ENCODE measurements at regions not wholly inside any gene's neighbourhood (a gene's known extent, or its start where the extent isn't known, plus 50 kb on each side); places are given as distances from the start of the nearest gene placed in this dataset.

- BruUV-seq (replicated peaks), result no TSS peak
- Mint-ChIP-seq H3K27me3 (ENCODE audit: insufficient read depth, unreplicated experiment) (peaks cover 8% of the 10 kb centered on the region), H3K4me1 (ENCODE audit: low read depth, unreplicated experiment) (peaks cover 7% of the 10 kb centered on the region), H3K27ac (ENCODE audit: unreplicated experiment) (no peak overlapping the region), H3K36me3 (ENCODE audit: insufficient read depth, unreplicated experiment) (no peaks in the 10 kb centered on the region), H3K9me3 (ENCODE audit: unreplicated experiment) (peaks cover 11% of the 10 kb centered on the region), H3K4me3 (ENCODE audit: unreplicated experiment) (no peak overlapping the region)
- H3K4me3 ChIP-seq (ENCODE audit: low read depth, low read length), result no peak overlapping the region
- no peaks in the 10 kb centered on the region for H3K36me3 ChIP-seq (ENCODE audit: control insufficient read depth, insufficient read depth, low read length)
- TF ChIP-seq, protein P1, sequence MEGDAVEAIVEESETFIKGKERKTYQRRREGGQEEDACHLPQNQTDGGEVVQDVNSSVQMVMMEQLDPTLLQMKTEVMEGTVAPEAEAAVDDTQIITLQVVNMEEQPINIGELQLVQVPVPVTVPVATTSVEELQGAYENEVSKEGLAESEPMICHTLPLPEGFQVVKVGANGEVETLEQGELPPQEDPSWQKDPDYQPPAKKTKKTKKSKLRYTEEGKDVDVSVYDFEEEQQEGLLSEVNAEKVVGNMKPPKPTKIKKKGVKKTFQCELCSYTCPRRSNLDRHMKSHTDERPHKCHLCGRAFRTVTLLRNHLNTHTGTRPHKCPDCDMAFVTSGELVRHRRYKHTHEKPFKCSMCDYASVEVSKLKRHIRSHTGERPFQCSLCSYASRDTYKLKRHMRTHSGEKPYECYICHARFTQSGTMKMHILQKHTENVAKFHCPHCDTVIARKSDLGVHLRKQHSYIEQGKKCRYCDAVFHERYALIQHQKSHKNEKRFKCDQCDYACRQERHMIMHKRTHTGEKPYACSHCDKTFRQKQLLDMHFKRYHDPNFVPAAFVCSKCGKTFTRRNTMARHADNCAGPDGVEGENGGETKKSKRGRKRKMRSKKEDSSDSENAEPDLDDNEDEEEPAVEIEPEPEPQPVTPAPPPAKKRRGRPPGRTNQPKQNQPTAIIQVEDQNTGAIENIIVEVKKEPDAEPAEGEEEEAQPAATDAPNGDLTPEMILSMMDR (IDR thresholded peaks at IDR 0.05; ENCODE audit: insufficient read depth in 1 of 2, low read depth in 1 of 2, low read length in 1 of 2, severe bottlenecking in 1 of 2, unreplicated experiment in 1 of 2), result no peak
- intact Hi-C loops (cut with micrococcal nuclease; ENCODE audit: unreplicated experiment), result no loop called here
- H3K9me3 ChIP-seq, result peaks cover 4% of the 10 kb centered on the region; the same call in 1 of the 2 replicates
- ChIA-PET POLR2A (no interaction called here), CTCF (no interaction called here)
- no peak for DNase-seq
- H3K27me3 ChIP-seq (replicated peaks; ENCODE audit: control insufficient read depth, insufficient read depth, low read length), result no peaks in the 10 kb centered on the region
- no peaks in the 10 kb centered on the region for H3K4me1 ChIP-seq
Measured at GRCh38 chr9:135289081-135289491, 190.5 kb upstream of the PPP1R26 start.

DNA sequence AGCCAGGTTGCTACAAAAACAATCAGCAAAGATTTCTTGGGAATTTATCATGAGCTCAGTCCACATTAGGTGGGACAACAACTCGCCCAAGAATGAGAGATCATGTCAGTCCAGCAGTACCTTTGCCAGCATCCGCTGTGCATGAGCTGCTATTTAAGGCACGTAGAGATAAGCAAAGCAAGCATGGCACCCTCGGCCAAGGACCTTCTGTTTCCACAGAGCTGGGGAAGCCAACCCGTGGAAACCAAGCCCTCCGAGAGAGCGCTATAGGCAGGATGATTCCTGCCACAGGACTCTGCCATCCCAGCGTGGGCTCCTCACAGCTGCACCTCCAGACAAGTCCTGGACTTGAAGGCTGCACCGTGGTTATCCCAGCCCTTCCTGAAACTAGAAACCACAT, 189.5 kb upstream of the PPP1R26 start:
- ChIA-PET POLR2A (no interaction called here), CTCF (no interaction called here)
- intact Hi-C loops (cut with micrococcal nuclease; ENCODE audit: unreplicated experiment), result no loop called here
- H3K27ac Mint-ChIP-seq (ENCODE audit: unreplicated experiment), result no peak overlapping the region
- Histone ChIP-seq H3K4me1 (no peaks in the 10 kb centered on the region), H3K9me3 (peaks cover 4% of the 10 kb centered on the region; the same call in 1 of the 2 replicates), H3K4me3 (ENCODE audit: low read depth, low read length) (no peak overlapping the region), H3K36me3 (ENCODE audit: control insufficient read depth, insufficient read depth, low read length) (no peaks in the 10 kb centered on the region), H3K27me3 (replicated peaks; ENCODE audit: control insufficient read depth, insufficient read depth, low read length) (no peaks in the 10 kb centered on the region)
- no peaks in the 10 kb centered on the region for H3K36me3 Mint-ChIP-seq (ENCODE audit: insufficient read depth, unreplicated experiment)
- H3K4me3 Mint-ChIP-seq (ENCODE audit: unreplicated experiment), result no peak overlapping the region
- peaks cover 11% of the 10 kb centered on the region for H3K9me3 Mint-ChIP-seq (ENCODE audit: unreplicated experiment)
- TF ChIP-seq, protein P1 (IDR thresholded peaks at IDR 0.05; ENCODE audit: insufficient read depth in 1 of 2, low read depth in 1 of 2, low read length in 1 of 2, severe bottlenecking in 1 of 2, unreplicated experiment in 1 of 2), result no peak
- BruUV-seq (replicated peaks), result no TSS peak
- DNase-seq, result no peak
- H3K4me1 Mint-ChIP-seq (ENCODE audit: low read depth, unreplicated experiment), result peaks cover 7% of the 10 kb centered on the region
- peaks cover 8% of the 10 kb centered on the region for H3K27me3 Mint-ChIP-seq (ENCODE audit: insufficient read depth, unreplicated experiment)

GRCh38 chr9:135290566-135290965, 189.0 kb upstream of the PPP1R26 start:
- DNase-seq, result no peak
- H3K36me3 ChIP-seq (ENCODE audit: control insufficient read depth, insufficient read depth, low read length), result no peaks in the 10 kb centered on the region
- no peaks in the 10 kb centered on the region for H3K4me1 ChIP-seq
- H3K9me3 Mint-ChIP-seq (ENCODE audit: unreplicated experiment), result peaks cover 11% of the 10 kb centered on the region
- BruUV-seq (replicated peaks), result no TSS peak
- H3K36me3 Mint-ChIP-seq (ENCODE audit: insufficient read depth, unreplicated experiment), result no peaks in the 10 kb centered on the region
- peaks cover 7% of the 10 kb centered on the region for H3K4me1 Mint-ChIP-seq (ENCODE audit: low read depth, unreplicated experiment)
- TF ChIP-seq, protein P1 (IDR thresholded peaks at IDR 0.05; ENCODE audit: insufficient read depth in 1 of 2, low read depth in 1 of 2, low read length in 1 of 2, severe bottlenecking in 1 of 2, unreplicated experiment in 1 of 2), result no peak
- no peak overlapping the region for H3K4me3 ChIP-seq (ENCODE audit: low read depth, low read length)
- H3K9me3 ChIP-seq, result peaks cover 4% of the 10 kb centered on the region; the same call in 1 of the 2 replicates
- H3K27me3 Mint-ChIP-seq (ENCODE audit: insufficient read depth, unreplicated experiment), result peaks cover 8% of the 10 kb centered on the region
- POLR2A ChIA-PET, result no interaction called here
- H3K4me3 Mint-ChIP-seq (ENCODE audit: unreplicated experiment), result no peak overlapping the region
- CTCF ChIA-PET, result no interaction called here
- intact Hi-C loops (cut with micrococcal nuclease; ENCODE audit: unreplicated experiment), result no loop called here
- H3K27me3 ChIP-seq (replicated peaks; ENCODE audit: control insufficient read depth, insufficient read depth, low read length), result no peaks in the 10 kb centered on the region
- H3K27ac Mint-ChIP-seq (ENCODE audit: unreplicated experiment), result no peak overlapping the region

Data from Caco-2 (cell line).